ENCODE measurements at regions not wholly inside any gene's neighbourhood (a gene's known extent, or its start where the extent isn't known, plus 50 kb on each side); places are given as distances from the start of the nearest gene placed in this dataset.
"Not testable (repeated sequence)": the region's sequence is repeated elsewhere in the genome, so short reads cannot be mapped to it uniquely, and the experiment has no call there.

GRCh38 chr12:84018556-84019179, 893.9 kb downstream of the SLC6A15 start:
- not testable (repeated sequence) for DNase-seq

- no peak for DNase-seq
Measured at GRCh38 chr12:84016956-84017355, 895.6 kb downstream of the SLC6A15 start.

- DNase-seq = no peak
Measured at GRCh38 chr12:83997423-83997822, 915.2 kb downstream of the SLC6A15 start.

- no peak for DNase-seq
Measured at GRCh38 chr12:83996671-83997070, 915.9 kb downstream of the SLC6A15 start.

- DNase-seq = no peak
Measured at GRCh38 chr12:83985084-83985483, 927.5 kb downstream of the SLC6A15 start.

GRCh38 chr12:83980398-83980797, 932.2 kb downstream of the SLC6A15 start:
- no peak for DNase-seq

- DNase-seq = no peak
Measured at GRCh38 chr12:83979785-83980184, 932.8 kb downstream of the SLC6A15 start.

GRCh38 chr12:83971781-83972180, 940.8 kb downstream of the SLC6A15 start:
- no peak for DNase-seq

- no peak for DNase-seq
Measured at GRCh38 chr12:83960767-83961166, 951.8 kb downstream of the SLC6A15 start.

- no peak for DNase-seq
Measured at GRCh38 chr12:83958997-83959396, 953.6 kb downstream of the SLC6A15 start.

GRCh38 chr12:83954956-83955601, 957.5 kb downstream of the SLC6A15 start:
- DNase-seq = no peak

GRCh38 chr12:83954071-83954789, 958.4 kb downstream of the SLC6A15 start:
- DNase-seq = no peak

- DNase-seq = no peak
Measured at GRCh38 chr12:83945871-83946270, 966.7 kb downstream of the SLC6A15 start.

GRCh38 chr12:83939718-83940117, 972.9 kb downstream of the SLC6A15 start:
- DNase-seq = no peak

GRCh38 chr12:83933615-83934014, 979.0 kb downstream of the SLC6A15 start:
- DNase-seq = no peak

GRCh38 chr12:83932011-83932410, 980.6 kb downstream of the SLC6A15 start:
- DNase-seq = no peak

- DNase-seq = no peak
Measured at GRCh38 chr12:83931451-83931850, 981.1 kb downstream of the SLC6A15 start.

- not testable (repeated sequence) for DNase-seq
Measured at GRCh38 chr12:83929792-83930191, 982.8 kb downstream of the SLC6A15 start.

GRCh38 chr12:83920821-83921547, 991.6 kb downstream of the SLC6A15 start:
- no peak for DNase-seq

GRCh38 chr12:83919081-83919480, 993.5 kb downstream of the SLC6A15 start:
- DNase-seq = no peak

GRCh38 chr12:83904175-83904574, 1008.4 kb downstream of the SLC6A15 start:
- DNase-seq = no peak

GRCh38 chr12:83896416-83896815, 1016.2 kb downstream of the SLC6A15 start:
- no peak for DNase-seq

- DNase-seq = no peak
Measured at GRCh38 chr12:83893101-83893500, 1019.5 kb downstream of the SLC6A15 start.

Measured in left hindlimb (tissue), 1 donor.